GM23338 (cell line): ENCODE measurements at regions not wholly inside any gene's neighbourhood (a gene's known extent, or its start where the extent isn't known, plus 50 kb on each side); places are given as distances from the start of the nearest gene placed in this dataset.

Source experiments
- ATAC-seq: fragments of 200-7000 bp; cut with Tn5 transposase; 3 replicates; pipeline ENCODE4 v1.9.1; 2020
- DNase-seq: peaks from one replicate; pipeline ENCODE4 v3.0.0-alpha.2; 2015; ENCODE audit warnings: low spot score
- H2AFZ ChIP-seq: fragments of 200-600 bp; sonication (generic); 2 replicates; pipeline ENCODE4 v1.8.0; 2016; ENCODE audit warnings: antibody characterized with exemption, mild to moderate bottlenecking, moderate library complexity
- H3F3A ChIP-seq: fragments of 200-600 bp; sonication (generic); replicated peaks from 2 replicates; pipeline ENCODE4 v1.8.0; 2017; ENCODE audit warnings: antibody characterized with exemption, mixed run types, low read depth
- H3K27ac ChIP-seq: fragments of 200-600 bp; sonication (generic); 2 replicates; pipeline ENCODE4 v1.6.1; 2016; ENCODE audit warnings: low read depth
- H3K27me3 ChIP-seq: fragments of 200-600 bp; sonication (generic); 2 replicates; pipeline ENCODE4 v1.8.0; 2016; ENCODE audit warnings: mild to moderate bottlenecking, mixed run types, moderate library complexity; ENCODE audit not compliant: insufficient read depth
- H3K36me3 ChIP-seq: fragments of 200-600 bp; sonication (generic); 2 replicates; pipeline ENCODE4 v1.8.0; 2016; ENCODE audit warnings: mild to moderate bottlenecking; ENCODE audit not compliant: insufficient read depth
- H3K4me1 ChIP-seq: fragments of 200-600 bp; sonication (generic); 2 replicates; pipeline ENCODE4 v1.8.0; 2016; ENCODE audit warnings: mild to moderate bottlenecking, moderate library complexity; ENCODE audit not compliant: insufficient read depth
- H3K4me2 ChIP-seq: fragments of 200-600 bp; sonication (generic); 2 replicates; pipeline ENCODE4 v1.7.1; 2017; ENCODE audit warnings: mixed run types
- H3K4me3 ChIP-seq: fragments of 200-600 bp; sonication (generic); 2 replicates; pipeline ENCODE4 v1.6.1; 2016; ENCODE audit warnings: mixed run types
- H3K79me2 ChIP-seq: fragments of 200-600 bp; sonication (generic); replicated peaks from 2 replicates; pipeline ENCODE4 v1.8.0; 2017; ENCODE audit warnings: mild to moderate bottlenecking; ENCODE audit not compliant: insufficient read depth
- H3K9me2 ChIP-seq: fragments of 200-600 bp; sonication (generic); 2 replicates; pipeline ENCODE4 v1.8.0; 2017; ENCODE audit not compliant: insufficient read depth
- H4K20me1 ChIP-seq: fragments of 200-600 bp; sonication (generic); replicated peaks from 2 replicates; pipeline ENCODE4 v1.8.0; 2017; ENCODE audit warnings: mild to moderate bottlenecking; ENCODE audit not compliant: insufficient read depth
- H3K27ac Mint-ChIP-seq: 2 replicates; pipeline ENCODE4 v1.8.0; 2020; ENCODE audit warnings: inconsistent platforms, mild to moderate bottlenecking, moderate library complexity, mixed read lengths
- H3K27me3 Mint-ChIP-seq: 3 replicates; pipeline ENCODE4 v1.8.0; 2022; ENCODE audit warnings: low read depth, mild to moderate bottlenecking, moderate library complexity, mixed read lengths, inconsistent platforms; ENCODE audit not compliant: insufficient read depth, poor library complexity
- H3K36me3 Mint-ChIP-seq: 3 replicates; pipeline ENCODE4 v1.8.0; 2021; ENCODE audit warnings: low read depth, mild to moderate bottlenecking, inconsistent platforms, moderate library complexity, mixed read lengths
- H3K4me1 Mint-ChIP-seq: 3 replicates; pipeline ENCODE4 v1.8.0; 2020; ENCODE audit warnings: mild to moderate bottlenecking, inconsistent platforms, mixed read lengths
- H3K4me3 Mint-ChIP-seq: 3 replicates; pipeline ENCODE4 v1.8.0; 2021; ENCODE audit warnings: moderate library complexity, mild to moderate bottlenecking, inconsistent platforms, mixed read lengths
- H3K9me3 Mint-ChIP-seq: 3 replicates; pipeline ENCODE4 v1.8.0; 2020; ENCODE audit warnings: moderate library complexity, mild to moderate bottlenecking, inconsistent platforms, mixed read lengths
- CREB1 ChIP-seq: fragments of 250-450 bp; sonication (Bioruptor Pico); IDR thresholded peaks from 2 replicates; pipeline ENCODE4 v1.5.0; 2020; ENCODE audit warnings: low read depth, mild to moderate bottlenecking, moderate library complexity
- CTCF ChIP-seq, 2 experiments: fragments of 200-600 bp in 1 of 2; sonication (generic) in 1 of 2; conservative IDR thresholded peaks; 2 replicates each; pipeline versions ENCODE4 v1.5.1 to v1.6.1; 2016 to 2017; ENCODE audit warnings: antibody characterized with exemption in 2 of 2, low read depth in 2 of 2, mild to moderate bottlenecking in 2 of 2, moderate library complexity in 1 of 2
- ETS1 ChIP-seq: IDR thresholded peaks from 2 replicates; pipeline ENCODE4 v1.6.1; 2016; ENCODE audit warnings: antibody characterized with exemption
- EZH2 ChIP-seq: fragments of 200-600 bp; sonication (generic); IDR thresholded peaks from one replicate; pipeline ENCODE4 v1.8.0; 2017; ENCODE audit warnings: antibody characterized with exemption, mild to moderate bottlenecking, low read depth; ENCODE audit not compliant: unreplicated experiment
- EZH2phosphoT487 ChIP-seq: fragments of 200-600 bp; sonication (generic); IDR thresholded peaks from one replicate; pipeline ENCODE4 v1.8.1; 2018; ENCODE audit warnings: antibody characterized with exemption; ENCODE audit not compliant: unreplicated experiment
- JUNB ChIP-seq: IDR thresholded peaks from one replicate; pipeline ENCODE4 v1.6.1; 2016; ENCODE audit warnings: antibody characterized with exemption; ENCODE audit not compliant: unreplicated experiment
- NANOG ChIP-seq: IDR thresholded peaks from 2 replicates; pipeline ENCODE4 v1.6.1; 2016; ENCODE audit warnings: antibody characterized with exemption, borderline replicate concordance
- POLR2AphosphoS5 ChIP-seq: IDR thresholded peaks from 2 replicates; pipeline ENCODE4 v1.6.1; 2016; ENCODE audit warnings: antibody characterized with exemption, low read depth
- REST ChIP-seq: IDR thresholded peaks from one replicate; pipeline ENCODE4 v1.6.1; 2018; ENCODE audit warnings: antibody characterized with exemption; ENCODE audit not compliant: unreplicated experiment
- STAT1 ChIP-seq: IDR thresholded peaks from one replicate; pipeline ENCODE4 v1.6.1; 2016; ENCODE audit warnings: antibody characterized with exemption; ENCODE audit not compliant: unreplicated experiment
- ZNF114 ChIP-seq: fragments of 250-450 bp; sonication (Bioruptor Pico); IDR thresholded peaks from 2 replicates; pipeline ENCODE4 v1.5.0; 2020; ENCODE audit warnings: mild to moderate bottlenecking, moderate library complexity
- ZNF331 ChIP-seq: fragments of 250-450 bp; sonication (Bioruptor Pico); IDR thresholded peaks from 2 replicates; pipeline ENCODE4 v1.5.0; 2020; ENCODE audit warnings: low read depth, mild to moderate bottlenecking, moderate library complexity
- ZNF462 ChIP-seq: fragments of 250-450 bp; sonication (Bioruptor Pico); IDR thresholded peaks from 2 replicates; pipeline ENCODE4 v1.5.0; 2020; ENCODE audit warnings: mild to moderate bottlenecking, moderate library complexity

GRCh38 chr6:146865756-146866379 is 267.1 kb downstream of the ADGB start:
- DNase-seq (no peak), ATAC-seq (no peak)
- no peak overlapping the region for H3K4me2 ChIP-seq
- Mint-ChIP-seq H3K4me1 (no peaks in the 10 kb centered on the region), H3K36me3 (no peaks in the 10 kb centered on the region), H3K4me3 (no peak overlapping the region), H3K9me3 (no peaks in the 10 kb centered on the region), H3K27me3 (no peaks in the 10 kb centered on the region), H3K27ac (no peak overlapping the region)
- H4K20me1 ChIP-seq, result no peaks in the 10 kb centered on the region; the same call in 1 of the 2 replicates
- H3K27me3 ChIP-seq, result no peaks in the 10 kb centered on the region
- no peaks in the 10 kb centered on the region for H3K36me3 ChIP-seq
- no peaks in the 10 kb centered on the region for H3K4me1 ChIP-seq
- no peaks in the 10 kb centered on the region for H3F3A ChIP-seq
- no peak overlapping the region for H2AFZ ChIP-seq
- no peak overlapping the region for H3K27ac ChIP-seq
- 0 out of 2 replicates have a peak, but pooled peaks cover 7% of the 10 kb centered on the region for H3K9me2 ChIP-seq
- H3K4me3 ChIP-seq, result no peak overlapping the region
- TF ChIP-seq ZNF331 (CRISPR knock-in tag), result no peak
- TF ChIP-seq ETS1, result no peak
- no peak for TF ChIP-seq NANOG
- TF ChIP-seq JUNB, result no peak
- TF ChIP-seq EZH2, result no peak
- no peak for TF ChIP-seq ZNF114 (CRISPR knock-in tag)
- TF ChIP-seq CTCF (conservative IDR thresholded peaks at IDR 0.05; ENCODE audit: low read depth in 2 of 2), result no peak
- TF ChIP-seq EZH2phosphoT487, result no peak
- no peak for TF ChIP-seq STAT1
- no peak for TF ChIP-seq REST
- TF ChIP-seq CREB1 (CRISPR knock-in tag), result no peak
- no peak for TF ChIP-seq POLR2AphosphoS5
- no peak for TF ChIP-seq ZNF462 (CRISPR knock-in tag)
- no peaks in the 10 kb centered on the region for H3K79me2 ChIP-seq
